HG03159 (cell line): ENCODE measurements at regions not wholly inside any gene's neighbourhood (a gene's known extent, or its start where the extent isn't known, plus 50 kb on each side); places are given as distances from the start of the nearest gene placed in this dataset.

ENCODE experiments used
- ATAC-seq: cut with Tn5 transposase; IDR thresholded peaks from one replicate; pipeline ENCODE4 v1.9.1; 2021; ENCODE audit warnings: mild to moderate bottlenecking, moderate library complexity; ENCODE audit not compliant: unreplicated experiment

DNA sequence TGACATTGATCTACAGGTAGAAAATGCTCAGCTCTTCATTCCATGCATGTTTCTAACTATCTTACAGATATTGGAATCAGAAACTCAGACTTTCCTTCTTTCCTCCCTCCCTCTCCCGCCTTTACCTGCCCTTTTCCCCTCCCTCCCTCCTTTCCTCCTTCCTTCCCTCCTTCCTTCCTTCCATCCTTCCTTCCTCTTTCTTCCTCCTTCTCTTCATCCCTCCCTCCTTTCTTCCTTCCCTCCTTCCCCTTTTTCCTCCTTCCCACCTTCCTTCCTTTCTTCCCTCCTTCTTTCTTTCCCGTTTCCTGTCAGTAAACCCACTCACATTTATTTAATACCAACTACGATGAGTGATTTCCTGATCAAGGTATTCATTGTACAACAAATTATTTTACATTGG is 113.4 kb upstream of the IRS2 start:
- ATAC-seq = no peak

DNA sequence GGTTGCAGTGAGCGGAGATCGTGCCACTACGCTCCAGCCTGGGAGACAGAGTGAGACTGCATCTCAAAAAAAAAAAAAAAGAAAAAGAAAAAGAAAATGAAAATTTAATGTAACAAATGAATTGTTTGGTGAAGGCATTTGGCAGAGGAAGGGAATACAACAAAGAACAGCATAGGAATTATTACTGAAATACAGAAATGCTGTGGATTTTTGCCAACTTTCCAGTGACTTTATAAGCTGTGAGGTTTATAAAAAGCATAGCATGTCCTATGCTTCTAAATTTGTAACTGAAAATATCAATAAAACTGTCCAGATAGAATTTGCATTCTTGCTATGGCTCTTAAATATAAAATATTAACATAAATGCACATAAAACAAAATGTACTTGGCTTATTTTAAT is 112.9 kb upstream of the IRS2 start:
- ATAC-seq = no peak

DNA sequence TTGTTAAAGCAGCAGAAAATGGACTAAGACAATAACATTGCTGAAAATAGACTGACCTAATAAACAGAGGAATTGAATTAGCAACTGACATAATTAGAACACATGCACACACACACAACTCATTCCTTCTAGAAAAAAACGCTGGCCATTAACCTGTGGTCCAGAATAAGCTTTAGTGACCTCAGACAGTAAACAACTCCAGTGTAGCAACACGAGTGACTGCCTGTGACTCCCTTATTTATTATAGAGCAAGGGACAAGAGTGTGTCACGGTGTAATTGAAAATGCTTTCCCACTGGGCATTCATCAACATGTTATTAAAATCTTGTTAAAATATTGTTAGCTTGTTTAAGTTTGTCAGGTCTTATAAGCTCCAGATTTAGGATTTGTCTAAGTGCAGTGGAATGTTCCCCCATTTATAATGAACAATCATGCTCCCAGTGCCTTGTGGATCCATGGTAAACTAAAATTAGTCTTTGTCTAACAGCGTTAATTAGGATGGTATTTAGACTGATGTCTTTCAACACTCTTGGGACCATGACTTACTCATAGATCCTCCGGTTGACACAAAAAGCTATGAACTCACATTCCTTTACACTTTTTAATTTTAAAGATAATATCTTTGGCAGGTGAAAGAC is 111.7 kb upstream of the IRS2 start:
- no peak for ATAC-seq

DNA sequence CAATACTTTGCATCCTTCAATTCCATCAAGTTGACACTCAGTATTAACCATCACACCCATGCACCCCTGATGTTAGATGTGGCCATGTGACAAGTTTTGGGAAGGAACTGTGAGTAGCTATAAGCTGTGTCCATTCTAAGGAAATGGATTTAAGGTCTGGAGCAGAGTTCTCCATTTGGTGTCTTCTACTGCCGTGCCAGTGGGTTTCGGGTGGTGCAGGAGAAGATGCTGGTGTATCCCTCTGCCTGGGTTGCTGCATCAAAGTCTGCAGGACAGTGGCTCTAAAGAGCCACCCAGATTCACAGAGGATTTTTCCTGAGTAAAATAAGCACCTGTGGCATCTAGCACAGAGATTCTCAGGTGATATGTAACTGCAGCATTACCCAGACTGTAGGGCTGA is 105.7 kb upstream of the IRS2 start:
- no peak for ATAC-seq

DNA sequence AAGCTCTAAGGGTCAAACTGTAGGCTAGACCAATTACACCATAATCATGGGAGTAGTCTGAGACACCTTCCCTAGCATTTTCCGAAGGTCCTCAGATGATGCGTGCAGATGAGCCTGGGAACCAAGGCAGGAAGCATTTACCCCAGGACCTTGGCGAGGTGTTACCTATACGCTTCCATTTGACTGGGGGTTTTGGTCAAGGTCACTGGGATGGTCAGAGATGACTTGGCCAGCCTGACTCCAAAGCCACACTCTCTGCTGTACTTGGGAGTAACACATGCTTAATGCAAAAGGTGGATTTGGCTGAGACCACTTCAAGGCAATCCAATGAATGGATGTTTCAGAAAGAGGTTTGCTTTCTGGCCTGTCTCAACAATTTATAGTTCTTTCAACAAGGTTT is 98.9 kb upstream of the IRS2 start:
- ATAC-seq = no peak

DNA sequence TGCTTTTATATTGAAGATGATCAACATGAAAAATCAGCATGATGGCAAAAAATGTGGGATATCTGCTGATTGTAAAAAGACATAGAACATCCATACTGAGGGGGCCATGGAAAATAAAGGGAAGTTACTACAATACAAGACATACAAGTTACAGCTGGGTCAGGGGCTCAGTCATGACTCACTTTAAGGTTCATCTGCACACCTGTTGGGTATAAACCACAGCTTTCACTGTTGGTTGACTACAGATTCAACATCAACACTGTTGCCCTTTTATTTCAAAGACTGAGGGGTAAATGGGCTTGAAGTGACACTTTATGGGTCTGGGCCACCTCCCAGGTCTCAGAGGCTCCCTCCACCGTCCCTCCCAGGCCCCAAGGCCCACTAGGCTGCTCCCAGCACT is 98.1 kb upstream of the IRS2 start:
- no peak for ATAC-seq

DNA sequence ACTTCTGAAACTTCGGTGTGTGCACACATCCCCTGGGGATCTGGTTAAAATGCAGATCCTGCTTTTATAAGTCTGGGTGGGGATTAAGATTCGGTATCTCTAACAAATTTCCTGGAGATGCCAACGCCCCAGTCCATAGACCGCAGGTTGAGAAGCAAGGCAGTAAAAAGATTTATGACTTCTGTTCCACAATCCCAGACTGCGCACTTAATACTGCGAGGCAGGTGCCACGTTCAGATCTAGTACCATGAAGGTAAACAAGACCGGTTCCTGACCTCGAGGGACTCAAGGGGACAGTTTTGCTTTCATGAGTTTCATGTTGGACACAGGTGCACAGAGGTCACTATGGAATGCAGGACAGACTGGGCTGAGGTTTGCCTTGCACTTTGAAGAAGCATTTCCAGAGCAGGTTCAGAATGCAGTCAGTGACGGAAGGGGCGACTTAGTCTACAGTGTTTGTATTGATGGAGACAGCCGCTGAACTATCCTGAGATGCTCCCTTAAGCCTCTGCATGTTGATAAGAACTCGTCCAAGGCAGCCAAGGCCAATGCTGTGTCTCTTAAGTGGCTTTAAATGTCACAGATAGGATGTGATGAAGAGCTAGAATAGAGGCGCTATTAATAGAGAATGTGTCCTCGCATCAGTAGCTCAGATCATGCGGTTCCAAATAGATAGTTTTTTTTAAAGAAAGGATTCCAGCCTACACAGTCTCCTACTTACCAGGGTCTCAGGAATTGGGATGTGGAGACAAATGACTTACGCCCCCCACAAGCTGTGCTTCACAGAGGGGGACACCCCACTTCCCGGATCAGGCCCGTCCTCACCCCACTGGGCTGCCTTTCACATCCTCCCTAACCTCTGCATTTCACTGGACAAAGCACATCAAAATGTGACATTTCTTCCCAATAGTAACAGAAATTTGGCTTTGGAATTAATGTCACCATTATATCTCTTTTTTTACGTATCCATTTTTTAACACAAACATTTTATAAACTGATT is 97.1 kb upstream of the IRS2 start:
- no peak for ATAC-seq

DNA sequence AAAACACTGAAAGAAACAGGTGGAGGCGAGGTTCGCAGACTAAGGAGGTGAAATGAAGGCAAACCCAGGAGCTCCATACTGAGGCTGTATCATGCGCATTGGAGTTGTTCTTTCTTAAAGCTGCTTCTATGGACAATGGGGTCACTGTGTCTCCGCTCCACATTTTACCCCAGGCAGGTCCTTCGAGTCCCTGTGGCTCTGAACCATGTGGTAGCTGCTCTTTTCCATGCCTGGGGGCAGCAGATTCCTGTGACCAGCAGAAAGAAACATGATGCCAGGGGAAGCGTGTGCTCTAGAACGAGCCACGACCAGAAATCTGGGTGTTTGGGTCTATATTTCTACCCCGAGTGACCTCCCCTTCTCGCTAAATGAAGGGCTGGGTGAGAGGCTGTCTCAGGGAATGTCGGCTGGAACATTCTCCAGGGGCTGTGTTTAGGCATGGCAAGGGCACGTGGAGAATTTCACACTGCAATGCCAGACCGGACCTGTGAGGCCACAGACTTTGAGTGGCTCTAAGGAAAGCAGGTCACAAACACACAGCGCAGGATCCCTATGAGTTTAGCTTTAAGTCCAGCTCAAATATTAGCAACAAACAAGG is 95.7 kb upstream of the IRS2 start:
- ATAC-seq = no peak

DNA sequence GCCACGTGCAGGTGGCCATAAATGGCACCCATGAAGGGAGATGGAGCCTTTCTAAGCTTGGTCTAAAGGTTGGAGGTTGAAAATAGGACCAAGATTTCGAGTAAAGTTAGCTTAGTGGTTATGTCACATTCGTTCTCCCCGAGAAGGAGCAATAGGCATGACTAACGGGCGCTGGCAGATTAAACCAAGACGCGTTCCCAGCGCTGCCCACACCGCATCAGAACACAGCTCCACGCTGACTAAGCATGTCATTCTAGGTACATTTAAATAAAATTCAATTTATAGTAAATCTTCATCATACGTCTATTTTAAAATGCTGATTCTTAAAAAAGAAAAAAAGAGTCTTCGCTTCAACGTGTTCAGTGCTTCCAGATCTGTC is 95.0 kb upstream of the IRS2 start:
- no peak for ATAC-seq

DNA sequence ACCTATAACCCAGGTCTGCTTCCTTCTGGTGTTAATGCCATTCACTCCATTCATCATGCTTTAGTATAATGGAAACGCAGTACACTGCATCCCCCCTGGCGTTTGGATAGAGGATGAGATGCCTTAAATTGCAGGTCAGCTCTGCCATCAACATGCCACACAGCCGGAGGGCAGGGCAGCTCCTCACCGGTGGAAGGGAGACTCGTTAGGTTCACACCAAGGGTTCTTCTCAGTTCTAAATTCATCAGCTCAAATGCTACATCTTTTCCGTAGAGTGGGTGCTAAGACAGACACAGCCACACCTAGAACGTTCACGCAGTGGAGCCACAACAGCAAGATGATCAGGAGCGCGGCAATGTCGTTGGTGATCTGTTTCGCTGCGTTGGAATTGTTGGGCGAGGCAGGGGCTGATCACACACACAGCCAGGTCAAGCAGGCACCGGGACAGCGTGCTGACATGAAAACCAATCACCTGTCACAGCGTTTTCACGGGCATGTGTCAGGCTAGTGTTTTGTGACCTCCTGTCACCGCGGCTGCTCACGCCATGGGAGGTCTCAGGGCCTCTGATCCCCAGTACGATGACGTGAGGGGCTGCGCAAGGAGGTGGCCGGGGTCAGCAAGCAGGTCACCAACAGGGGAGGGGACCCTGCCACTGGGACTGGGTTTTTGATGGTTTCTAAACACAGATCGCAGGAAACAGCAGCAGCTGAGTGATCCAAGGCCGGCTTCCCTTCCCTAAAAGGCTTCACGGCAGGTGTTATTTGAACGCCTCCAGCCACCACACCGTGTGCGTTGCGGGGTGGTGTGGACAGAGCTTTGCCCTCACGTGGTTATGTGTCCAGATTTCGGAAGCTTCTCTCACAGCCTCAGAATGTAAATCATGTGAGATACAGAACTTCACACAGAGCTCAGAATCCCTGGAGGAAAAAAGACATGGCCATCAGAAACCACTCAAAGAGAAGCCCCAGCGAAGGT is 94.3 kb upstream of the IRS2 start:
- no peak for ATAC-seq

DNA sequence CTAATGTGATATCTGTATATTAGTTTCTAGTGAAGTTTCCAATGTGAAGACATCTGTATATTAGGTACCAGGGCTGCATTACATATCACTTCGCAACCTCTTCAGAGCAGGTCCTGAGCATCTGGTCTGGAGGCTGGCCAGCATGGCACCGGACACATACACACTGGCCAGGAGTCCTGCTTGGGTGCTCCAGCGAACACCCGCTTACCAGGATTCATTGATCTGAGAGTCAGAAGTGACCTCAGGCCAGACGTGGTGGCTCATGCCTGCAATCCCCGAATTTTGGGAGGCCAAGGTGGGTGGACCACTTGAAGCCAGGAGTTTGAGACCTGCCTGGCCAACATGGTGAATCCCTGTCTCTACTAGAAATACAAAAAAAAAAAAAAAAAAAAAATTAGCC is 93.0 kb upstream of the IRS2 start:
- no peak for ATAC-seq

DNA sequence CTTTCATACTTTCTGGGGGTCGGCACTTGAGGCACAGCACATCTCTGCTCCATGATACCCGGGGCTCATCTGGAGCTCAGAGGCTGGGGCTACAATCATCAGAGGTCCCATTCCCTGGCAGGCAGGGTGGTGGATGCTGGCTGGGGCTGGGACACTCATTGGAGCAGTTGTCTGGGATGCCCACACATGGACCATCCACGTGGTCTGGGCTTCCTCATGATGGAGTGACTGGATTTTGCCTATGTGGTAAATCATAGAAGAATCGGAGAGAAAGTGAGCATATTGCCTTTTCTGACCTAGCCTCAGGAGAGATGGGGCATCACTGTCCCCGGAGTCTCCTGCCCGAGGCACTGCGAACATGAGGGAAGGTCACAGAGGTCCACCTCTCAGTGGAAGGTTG is 91.4 kb upstream of the IRS2 start:
- ATAC-seq = no peak

DNA sequence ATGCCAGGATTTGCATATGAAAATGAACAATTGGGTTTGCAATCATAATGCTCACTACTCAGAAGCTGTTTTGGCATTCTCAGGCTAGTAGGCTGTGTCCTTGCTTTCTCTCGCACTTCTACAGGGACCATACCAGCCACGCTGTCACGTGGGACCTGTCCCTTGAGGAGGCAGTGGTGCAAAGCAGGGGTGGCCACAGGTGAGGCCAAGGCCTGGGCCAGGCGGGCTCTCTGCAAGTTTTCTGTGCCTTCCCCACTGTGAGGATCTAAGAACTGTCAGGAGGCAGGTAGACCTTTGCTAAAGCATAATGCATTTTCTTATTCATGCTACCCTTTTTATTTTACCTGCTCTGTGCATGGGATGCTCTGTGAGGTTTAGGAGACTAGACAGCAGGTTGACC is 89.4 kb upstream of the IRS2 start:
- ATAC-seq = no peak

DNA sequence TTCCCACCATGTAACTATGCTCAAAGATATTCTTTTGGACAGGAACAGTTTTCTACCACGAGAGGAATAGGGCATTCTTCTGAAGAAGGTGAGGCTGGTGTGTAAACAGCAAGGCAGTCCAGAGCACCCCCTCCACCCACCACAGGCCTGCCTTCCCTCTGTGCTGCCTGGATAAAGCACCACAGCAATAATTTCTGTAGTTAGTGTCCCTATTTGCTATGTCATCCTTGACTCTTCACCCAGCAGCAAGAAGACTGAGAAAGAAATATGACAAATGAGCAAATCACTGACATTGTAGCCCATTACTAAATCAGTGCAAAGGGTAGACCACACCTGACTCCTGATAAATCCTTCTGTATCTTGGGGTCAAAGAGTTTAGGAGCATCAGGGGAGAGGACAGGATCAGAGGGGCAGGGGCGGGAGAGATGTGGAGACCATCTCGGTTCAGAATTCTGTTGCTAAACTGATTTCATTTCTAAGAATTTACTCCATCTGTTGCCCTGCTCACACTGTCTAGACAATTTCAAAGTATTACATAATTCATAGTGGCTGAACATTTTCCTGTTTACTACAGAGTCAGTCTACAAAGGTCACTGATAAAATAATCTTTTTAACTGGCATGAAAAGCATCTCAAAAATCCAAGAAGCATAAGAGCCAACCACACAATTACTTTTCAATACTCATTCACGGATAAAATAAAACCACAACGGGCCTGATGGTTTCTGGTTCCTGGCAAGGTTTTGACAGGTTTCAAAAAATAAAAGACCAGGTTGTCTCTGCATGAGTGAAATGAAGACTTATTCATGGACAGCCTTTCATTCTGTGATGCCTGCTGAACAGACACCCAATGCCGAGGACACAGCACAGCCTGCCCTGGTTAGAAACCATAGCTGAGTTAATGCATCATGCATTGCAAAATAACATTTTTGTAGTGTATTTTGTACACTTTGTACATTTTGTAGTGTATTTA is 88.4 kb upstream of the IRS2 start:
- ATAC-seq = no peak

DNA sequence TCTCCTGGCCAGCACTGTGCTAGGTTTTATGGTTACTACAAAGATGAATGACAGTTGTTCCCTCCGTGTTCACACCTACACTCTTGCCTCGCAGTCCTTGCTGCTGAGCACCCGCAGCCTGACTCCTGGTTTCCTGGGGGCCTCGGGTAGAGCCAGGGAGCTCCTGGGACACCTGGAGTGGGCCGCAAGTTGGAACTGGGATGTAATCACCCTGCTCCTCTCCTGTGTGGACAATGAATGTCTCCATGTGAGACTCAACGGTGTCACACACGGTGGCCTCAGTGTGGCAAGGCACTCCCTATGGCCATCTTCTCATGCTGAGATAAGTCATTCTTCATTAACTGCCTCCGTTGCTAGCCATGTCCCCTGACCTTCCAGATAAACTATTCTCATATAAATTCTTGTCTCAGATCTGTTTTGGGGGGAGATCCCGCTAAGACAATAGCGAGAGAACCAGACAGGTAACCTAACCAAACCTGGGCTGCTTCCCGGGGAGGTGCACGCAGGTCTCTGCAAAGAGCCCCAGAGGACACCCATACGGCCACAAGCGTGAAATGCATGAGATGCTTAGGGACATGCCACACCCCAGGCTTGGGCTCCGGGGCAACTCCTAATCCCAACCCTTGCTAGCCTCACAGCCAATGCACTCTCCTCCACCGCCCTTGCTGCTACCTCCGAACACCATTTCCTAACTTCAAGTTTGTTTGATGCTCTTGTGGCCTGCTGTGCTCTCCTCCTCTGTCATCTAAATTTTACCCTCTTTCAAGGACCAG is 87.2 kb upstream of the IRS2 start:
- ATAC-seq = no peak

DNA sequence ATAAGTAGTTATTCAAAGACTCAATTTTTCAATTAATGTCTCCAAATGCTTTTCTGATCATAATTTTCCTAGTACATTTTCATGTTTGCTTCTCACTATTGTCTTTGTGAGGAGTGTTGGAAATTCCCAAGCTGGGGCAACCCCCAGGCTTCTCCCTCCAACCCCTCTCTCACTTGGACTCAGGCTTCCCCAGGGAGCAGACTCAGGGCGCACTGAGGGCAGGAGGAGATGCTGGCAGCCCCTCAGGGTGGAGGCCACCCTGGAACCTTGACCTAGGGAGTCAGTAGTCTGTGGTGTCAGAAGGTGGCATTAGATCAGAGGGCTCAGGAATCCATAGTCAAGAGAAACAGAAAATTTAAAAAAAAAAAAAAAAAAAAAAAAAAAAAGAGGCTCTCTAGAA is 86.5 kb upstream of the IRS2 start:
- no peak for ATAC-seq

DNA sequence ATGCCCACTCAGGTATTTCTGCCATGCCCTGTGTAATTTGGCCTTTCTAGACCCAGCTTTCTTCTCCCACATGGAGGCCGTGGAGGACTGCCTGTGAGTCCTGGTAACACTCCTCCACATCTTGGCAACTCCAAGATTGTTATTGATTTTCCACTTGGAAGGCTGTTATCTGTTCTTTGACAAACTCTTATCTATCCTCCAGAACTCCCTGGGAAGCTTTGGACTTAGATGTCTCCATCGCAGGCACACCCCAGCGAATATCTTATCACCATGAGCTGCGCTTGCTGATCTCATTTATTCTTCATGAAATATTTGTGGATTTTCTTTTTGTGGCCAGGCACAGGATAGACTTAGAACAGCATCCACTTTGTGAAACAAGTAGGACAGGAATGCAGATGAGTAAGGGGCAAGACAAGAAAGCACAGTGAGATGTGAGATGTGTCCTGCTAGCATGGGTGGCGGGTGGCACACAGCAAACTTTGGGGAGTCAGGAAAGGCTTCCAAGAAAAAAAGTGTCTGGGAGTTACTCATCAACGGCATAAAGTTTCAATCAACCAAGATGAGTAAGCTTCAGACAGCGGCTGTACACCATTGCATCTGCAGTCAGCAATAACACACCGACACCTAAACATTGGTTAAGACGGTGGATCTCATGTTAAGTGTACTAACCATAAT is 84.5 kb upstream of the IRS2 start:
- no peak for ATAC-seq

DNA sequence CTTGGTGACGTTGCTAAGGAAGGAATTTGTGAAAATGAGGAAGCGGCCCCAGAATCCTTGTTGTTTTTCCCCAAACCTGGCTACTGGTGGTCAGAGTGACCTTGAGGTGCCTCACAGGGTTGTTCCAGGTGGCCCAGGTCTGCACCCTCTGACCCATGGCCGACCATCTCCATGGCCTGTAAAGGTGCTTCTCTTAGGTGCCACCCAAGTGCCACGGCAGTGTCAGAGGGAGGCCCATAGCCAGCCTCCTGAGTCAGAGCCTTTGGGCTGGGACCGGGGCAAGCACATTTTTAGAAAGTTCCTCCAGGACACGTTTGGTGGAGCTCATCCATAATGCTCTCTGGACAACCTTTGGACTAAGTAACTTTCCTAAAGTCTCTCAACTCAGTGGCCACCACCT is 83.9 kb upstream of the IRS2 start:
- ATAC-seq = no peak
